Stimulated activated CD4-positive, alpha-beta T cell treated with anti-CD3 and anti-CD28 coated beads, Interleukin-12 subunit alpha, Interleukin-12 subunit beta, amount 100 ng/mL, for 24 hours (primary cell): ENCODE measurements at regions not wholly inside any gene's neighbourhood (a gene's known extent, or its start where the extent isn't known, plus 50 kb on each side); places are given as distances from the start of the nearest gene placed in this dataset.
"Not testable (repeated sequence)": the region's sequence is repeated elsewhere in the genome, so short reads cannot be mapped to it uniquely, and the experiment has no call there.

ENCODE experiments used
- DNase-seq, 2 experiments: peaks; one replicate each; pipeline ENCODE4 v3.0.0-alpha.2; 2020; ENCODE audit warnings: low read depth in 2 of 2

DNA sequence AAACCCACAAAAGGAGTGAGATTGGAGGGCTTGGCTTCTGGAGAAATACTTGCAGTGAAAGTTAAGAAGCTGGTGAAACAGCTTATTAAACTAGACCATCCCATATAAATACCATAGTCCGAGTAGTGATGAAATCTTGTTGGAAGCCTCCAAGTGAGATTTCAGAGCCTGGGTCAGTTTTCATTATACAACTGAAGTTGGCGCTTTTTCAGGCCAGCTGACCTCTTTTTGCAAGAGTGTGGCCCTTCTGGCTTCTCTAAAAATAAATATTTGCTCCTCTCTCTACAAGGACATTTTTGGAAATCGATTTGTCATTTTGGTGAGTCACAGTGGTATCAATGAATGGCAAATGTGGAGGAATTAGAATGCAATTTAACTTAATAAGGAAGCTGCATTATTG, 51.2 kb upstream of the THRB start:
- DNase-seq, result no peak

DNA sequence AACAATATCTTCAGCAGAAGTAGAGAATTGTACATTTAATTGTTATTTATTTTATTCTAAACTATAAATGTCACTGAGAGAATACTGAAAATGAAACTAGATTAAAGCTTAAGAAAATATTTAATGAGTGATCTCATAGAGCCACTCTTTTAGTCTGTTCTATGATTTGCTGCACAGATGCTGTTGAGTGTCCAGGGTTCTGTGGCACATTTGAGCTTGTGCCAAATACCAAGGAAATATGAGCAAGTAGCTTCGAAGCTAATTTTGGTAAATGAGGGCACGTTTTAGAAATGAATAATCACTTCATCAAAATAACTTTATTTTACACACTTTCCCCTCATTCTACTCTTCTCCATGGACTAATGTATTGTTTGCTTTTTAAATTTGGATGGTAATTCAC, 53.6 kb upstream of the THRB start:
- DNase-seq, result no peak

- no peak for DNase-seq
Measured at GRCh38 chr3:24550588-24550987, 55.9 kb upstream of the THRB start.

DNA sequence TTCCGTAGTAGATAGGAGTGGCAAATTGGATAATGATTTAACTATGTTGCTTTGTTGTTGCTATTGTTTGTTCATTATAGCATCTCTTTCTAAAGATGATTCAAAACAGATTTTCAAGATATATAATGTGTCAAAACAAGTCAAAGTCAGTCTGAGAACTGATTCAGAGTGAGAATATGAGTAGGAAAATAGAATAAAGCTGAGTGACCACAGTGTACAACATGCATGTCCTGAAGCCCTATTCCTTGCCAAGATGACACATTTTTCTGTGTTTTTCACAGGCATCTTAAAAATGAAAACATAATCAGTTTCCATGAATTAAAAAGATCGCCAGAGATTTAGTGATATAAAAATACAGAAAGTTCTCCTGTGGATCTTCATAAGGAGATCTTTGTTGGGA, 57.0 kb upstream of the THRB start:
- DNase-seq, result no peak

GRCh38 chr3:24562895-24563294, 68.2 kb upstream of the THRB start:
- DNase-seq, result no peak

DNA sequence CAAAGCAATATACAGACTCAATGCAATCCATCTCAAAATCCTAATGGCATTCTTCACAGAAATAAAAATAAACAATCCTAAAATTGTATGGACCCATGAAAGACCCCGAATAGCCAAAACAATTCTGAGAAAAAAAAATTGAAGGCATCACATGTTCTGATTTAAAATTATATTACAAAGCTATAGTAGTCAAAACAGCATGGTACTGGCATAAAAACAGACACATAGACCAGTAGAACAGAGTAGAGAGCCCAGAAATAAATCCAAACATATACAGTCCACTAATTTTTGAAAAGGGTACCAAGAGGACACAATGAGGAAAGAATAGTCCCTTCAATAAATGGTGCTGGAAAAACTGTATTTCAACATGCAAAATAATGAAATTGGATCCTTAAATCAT, 70.4 kb upstream of the THRB start:
- no peak for DNase-seq

DNA sequence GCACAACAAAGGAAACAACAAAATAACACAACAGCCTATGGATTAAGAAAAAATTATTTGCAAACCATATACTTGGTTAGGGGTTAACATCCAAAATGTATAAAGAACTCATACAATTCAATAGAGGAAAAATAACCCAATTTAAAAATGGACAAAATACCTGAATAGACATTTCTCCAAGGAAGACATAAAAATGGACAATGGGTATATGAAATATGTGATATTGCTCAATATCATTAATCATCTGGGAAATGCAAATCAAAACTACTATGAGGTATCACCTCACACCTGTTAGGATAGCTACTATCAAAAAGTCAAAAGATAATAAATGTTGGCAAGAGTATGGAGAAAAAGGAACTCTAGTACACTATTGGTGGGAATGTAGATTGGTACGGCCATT, 71.0 kb upstream of the THRB start:
- no peak for DNase-seq

GRCh38 chr3:24566927-24567326, 72.3 kb upstream of the THRB start:
- DNase-seq, result no peak

DNA sequence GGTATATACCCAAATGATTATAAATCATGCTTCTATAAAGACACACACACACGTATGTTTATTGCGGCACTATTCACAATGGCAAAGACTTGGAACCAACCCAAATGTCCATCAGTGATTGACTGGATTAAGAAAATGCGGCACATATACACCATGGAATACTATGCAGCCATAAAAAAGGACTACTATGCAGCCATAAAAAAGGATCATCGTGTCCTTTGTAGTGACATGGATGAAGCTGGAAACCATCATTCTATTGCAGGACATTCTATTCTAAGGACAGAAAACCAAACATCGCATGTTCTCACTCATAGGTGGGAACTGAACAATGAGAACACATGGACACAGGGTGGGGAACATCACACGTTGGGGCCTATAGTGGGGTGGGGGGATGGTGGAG, 77.8 kb upstream of the THRB start:
- DNase-seq, result not testable (repeated sequence)

DNA sequence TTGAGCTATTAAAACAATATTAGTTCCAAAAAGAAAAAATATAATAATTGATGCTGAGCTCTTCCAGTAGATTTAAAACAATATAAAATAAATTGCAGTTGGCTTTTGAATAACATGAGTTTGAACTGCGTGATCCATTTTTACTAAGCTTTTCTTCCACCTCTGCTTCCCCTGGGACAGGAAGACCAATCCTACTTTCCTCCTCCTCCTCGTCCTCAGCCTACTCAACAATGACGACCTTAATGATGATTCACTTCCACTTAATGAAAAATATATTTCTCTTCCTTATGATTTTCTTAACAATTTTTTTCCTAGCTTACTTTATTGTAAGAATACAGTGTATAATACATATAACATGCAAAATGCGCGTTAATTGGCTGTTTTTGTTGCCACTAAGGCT, 78.9 kb upstream of the THRB start:
- no peak for DNase-seq

DNA sequence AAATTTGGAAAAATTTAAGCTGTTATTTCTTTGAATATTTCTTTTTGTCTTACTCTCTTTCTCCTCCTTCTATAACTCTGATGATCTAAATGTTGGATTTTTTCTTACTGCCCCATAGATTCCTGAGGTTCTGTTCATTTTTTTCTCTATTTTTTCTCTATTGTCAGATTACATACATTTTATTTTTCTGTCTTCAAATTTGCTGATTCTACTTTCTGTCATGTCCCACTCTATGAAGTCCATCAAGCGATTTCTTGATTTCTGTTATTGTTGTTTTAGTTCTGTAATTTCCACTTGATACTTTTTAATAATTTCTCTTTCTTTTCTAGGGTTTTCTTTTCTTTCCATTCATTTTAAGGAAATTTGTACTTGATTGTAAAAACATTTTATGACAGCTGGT, 83.7 kb upstream of the THRB start:
- DNase-seq, result no peak

GRCh38 chr3:24578951-24579421, 84.3 kb upstream of the THRB start:
- DNase-seq, result no peak

GRCh38 chr3:24582431-24583403, 88.1 kb upstream of the THRB start:
- DNase-seq, result no peak

GRCh38 chr3:24586920-24587319, 92.3 kb upstream of the THRB start:
- no peak for DNase-seq

GRCh38 chr3:24588629-24589512, 94.2 kb upstream of the THRB start:
- DNase-seq, result no peak

GRCh38 chr3:24589513-24589851, 94.8 kb upstream of the THRB start:
- no peak for DNase-seq

- no peak for DNase-seq
Measured at GRCh38 chr3:24589931-24590880, 95.6 kb upstream of the THRB start.

GRCh38 chr3:24591191-24591590, 96.5 kb upstream of the THRB start:
- DNase-seq, result no peak

DNA sequence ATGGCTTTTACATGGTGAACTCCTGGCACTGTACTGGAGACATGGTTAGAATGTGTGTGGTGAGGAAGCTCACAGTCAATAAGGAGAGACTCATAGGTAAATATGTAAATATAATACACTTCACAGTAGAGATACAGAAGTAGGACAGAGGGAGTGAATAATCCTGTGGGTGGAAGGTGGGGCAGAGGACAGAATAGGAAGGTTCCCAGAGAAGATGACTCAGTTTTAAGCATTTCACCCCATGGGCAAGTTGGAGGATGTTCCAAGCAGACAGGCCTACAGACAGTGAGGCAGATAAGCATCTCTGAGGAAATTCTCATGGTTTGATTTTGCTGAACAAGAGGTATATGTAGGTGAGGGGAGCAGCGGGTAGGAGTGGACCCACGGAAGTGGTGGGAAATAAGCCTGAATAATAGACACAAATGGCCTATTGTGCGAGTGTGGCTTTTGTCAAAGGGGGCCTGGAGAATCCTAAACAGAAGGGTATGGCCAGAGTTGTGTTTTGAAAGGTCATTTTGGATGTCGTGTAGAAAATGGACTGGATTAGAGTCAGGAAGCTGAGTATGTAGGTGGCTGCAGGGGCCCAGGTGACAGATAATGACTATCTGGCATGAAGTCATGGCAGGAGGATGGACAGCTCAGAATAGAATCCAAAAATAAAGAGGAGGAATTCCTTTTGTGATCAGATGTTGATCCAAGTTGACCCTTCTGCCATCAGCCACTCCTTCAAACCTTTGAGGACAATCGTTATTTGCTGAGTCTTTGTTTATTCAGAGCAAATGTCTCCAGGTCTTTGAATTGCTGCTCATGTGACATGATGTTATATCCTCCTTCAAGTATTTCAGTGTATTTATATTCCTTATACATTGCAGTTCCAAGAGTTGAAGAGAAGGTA, 97.3 kb upstream of the THRB start:
- DNase-seq, result no peak

DNA sequence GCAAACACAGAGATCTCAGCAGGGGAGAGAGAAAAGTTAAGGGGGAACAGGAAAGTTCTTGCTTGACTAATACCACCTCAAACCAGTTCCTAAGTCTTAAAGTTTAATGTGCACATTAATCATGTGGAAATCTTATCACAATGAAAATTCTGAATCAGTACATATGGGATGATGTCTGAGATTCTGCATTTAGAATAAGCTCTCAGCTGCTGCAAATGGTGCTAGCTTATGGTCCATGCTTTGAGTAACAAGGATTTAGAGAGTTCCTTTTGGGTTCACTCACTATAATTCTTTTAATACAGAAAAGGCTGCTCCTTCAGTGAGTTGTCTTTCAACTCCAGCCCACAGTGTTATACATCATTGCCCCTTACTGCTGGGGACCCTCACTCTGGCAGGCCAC, 99.5 kb upstream of the THRB start:
- DNase-seq, result no peak

DNA sequence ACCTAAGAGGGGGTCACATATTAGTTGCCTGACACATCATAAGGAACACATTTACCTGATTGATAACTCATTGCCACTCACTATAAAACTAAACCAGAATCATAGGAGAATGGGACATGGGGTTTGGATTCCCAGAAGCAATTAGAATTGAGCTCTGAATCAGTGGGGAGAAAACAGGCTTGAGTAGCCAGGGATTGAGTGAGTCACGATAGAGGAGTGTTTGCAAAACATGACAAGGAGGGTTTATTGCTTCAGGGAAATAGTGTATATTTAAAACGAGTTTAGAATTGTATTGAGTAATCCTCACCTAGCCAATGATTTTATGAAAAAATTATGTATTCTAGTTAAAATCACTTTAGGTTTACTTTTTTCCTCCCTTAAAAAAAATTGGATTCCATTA, 101.1 kb upstream of the THRB start:
- no peak for DNase-seq
